Naive thymus-derived CD4-positive, alpha-beta T cell (primary cell): ENCODE measurements at regions not wholly inside any gene's neighbourhood (a gene's known extent, or its start where the extent isn't known, plus 50 kb on each side); places are given as distances from the start of the nearest gene placed in this dataset.
A peak's percentile ranks its signal among the peaks of the same experiment; 100 is the strongest.

Source experiments
- ATAC-seq: fragments of 150-1000 bp; cut with Tn5 transposase; 2 replicates; pipeline ENCODE4 v1.10.0; 2021; ENCODE audit warnings: mild to moderate bottlenecking, moderate library complexity
- CTCF ChIA-PET: fragments of 350-600 bp; sonication (Branson Sonifier 250); formaldehyde crosslinking; loops from one replicate; lab custom pipeline; 2021; ENCODE audit warnings: antibody characterized with exemption; lab: Charles Lee
- POLR2A ChIA-PET: fragments of 350-600 bp; sonication (Branson Sonifier 250); formaldehyde crosslinking; loops from one replicate; lab custom pipeline; 2021; ENCODE audit warnings: antibody characterized with exemption, inconsistent platforms; lab: Charles Lee
- DNase-seq, 9 donors: peaks; one replicate each; pipeline versions ENCODE4 v3.0.0 to v3.0.0-alpha.2; 2020 to 2022; ENCODE audit warnings: mixed read lengths in 1 of 9
- H3K27ac ChIP-seq: one replicate; pipeline ENCODE4 v1.7.0; 2013; ENCODE audit warnings: mild to moderate bottlenecking, low read depth, low read length, moderate library complexity
- H3K27me3 ChIP-seq, 2 donors: one replicate each; pipeline ENCODE4 v1.7.0; 2013; ENCODE audit warnings: low read length in 2 of 2, mild to moderate bottlenecking in 2 of 2, moderate library complexity in 2 of 2; ENCODE audit not compliant: control insufficient read depth in 2 of 2, insufficient read depth in 2 of 2
- H3K36me3 ChIP-seq, 3 experiments: 1 replicate in 2 of 3; 2 replicates in 1 of 3; pipeline ENCODE4 v1.7.0; 2013; ENCODE audit warnings: low read length in 3 of 3, mild to moderate bottlenecking in 3 of 3, moderate library complexity in 1 of 3; ENCODE audit not compliant: insufficient read depth in 3 of 3, control insufficient read depth in 2 of 3
- H3K4me1 ChIP-seq, 2 donors: one replicate each; pipeline ENCODE4 v1.7.0; 2013; ENCODE audit warnings: low read length in 2 of 2, mild to moderate bottlenecking in 2 of 2, moderate library complexity in 1 of 2; ENCODE audit not compliant: control insufficient read depth in 2 of 2, insufficient read depth in 2 of 2
- H3K4me3 ChIP-seq: 2 replicates; pipeline ENCODE4 v1.7.0; 2013; ENCODE audit warnings: mild to moderate bottlenecking, low read length
- H3K9me3 ChIP-seq, 3 experiments: 1 replicate in 2 of 3; 2 replicates in 1 of 3; pipeline ENCODE4 v1.7.0; 2013; ENCODE audit warnings: low read length in 3 of 3; ENCODE audit not compliant: control insufficient read depth in 2 of 3
- H3K27ac Mint-ChIP-seq, 9 donors: one replicate each; pipeline ENCODE4 v1.8.0; 2020 to 2022; ENCODE audit warnings: mixed read lengths in 9 of 9, mild to moderate bottlenecking in 8 of 9, moderate library complexity in 5 of 9, inconsistent platforms in 2 of 9
- H3K27me3 Mint-ChIP-seq, 5 donors: one replicate each; pipeline ENCODE4 v1.8.0; 2021 to 2022; ENCODE audit warnings: mixed read lengths in 5 of 5, mild to moderate bottlenecking in 1 of 5
- H3K36me3 Mint-ChIP-seq, 5 donors: one replicate each; pipeline ENCODE4 v1.8.0; 2020 to 2022; ENCODE audit warnings: mixed read lengths in 5 of 5, mild to moderate bottlenecking in 3 of 5, inconsistent platforms in 1 of 5
- H3K4me1 Mint-ChIP-seq, 7 donors: one replicate each; pipeline ENCODE4 v1.8.0; 2020 to 2022; ENCODE audit warnings: mixed read lengths in 7 of 7, mild to moderate bottlenecking in 3 of 7, inconsistent platforms in 1 of 7
- H3K4me3 Mint-ChIP-seq, 10 donors: one replicate each; pipeline ENCODE4 v1.8.0; 2020 to 2022; ENCODE audit warnings: mild to moderate bottlenecking in 10 of 10, mixed read lengths in 10 of 10, moderate library complexity in 6 of 10, inconsistent platforms in 2 of 10
- H3K9me3 Mint-ChIP-seq, 11 donors: one replicate each; pipeline ENCODE4 v1.8.0; 2020 to 2022; ENCODE audit warnings: mixed read lengths in 11 of 11, mild to moderate bottlenecking in 4 of 11, inconsistent platforms in 1 of 11, moderate library complexity in 1 of 11
- intact Hi-C, 2 donors: fragments of 100-400 bp; cut with micrococcal nuclease; formaldehyde crosslinking; loops; one replicate each; pipeline ENCODE4 v1.15.1; 2023

GRCh38 chr20:22374678-22375590 is 209.4 kb downstream of the FOXA2 start:
- ChIA-PET POLR2A (no interaction called here), CTCF (no interaction called here)
- H3K4me1 ChIP-seq, result no peaks in the 10 kb centered on the region
- H3K27me3 ChIP-seq, result no peaks in the 10 kb centered on the region
- H3K4me1 Mint-ChIP-seq, result peaks cover 4 to 27% (median 11%) of the 10 kb centered on the region in 7 donors
- peaks cover 0 to 4% (median 0%) of the 10 kb centered on the region in 11 donors for H3K9me3 Mint-ChIP-seq
- no peak overlapping the region for H3K27ac Mint-ChIP-seq
- no peak overlapping the region for H3K4me3 ChIP-seq
- no peak overlapping the region for H3K27ac ChIP-seq
- no peaks in the 10 kb centered on the region for H3K36me3 Mint-ChIP-seq
- no peaks in the 10 kb centered on the region for H3K36me3 ChIP-seq
- no peak overlapping the region for H3K4me3 Mint-ChIP-seq
- no peak for ATAC-seq
- H3K27me3 Mint-ChIP-seq, result peaks cover 0 to 3% (median 0%) of the 10 kb centered on the region in 5 donors
- intact Hi-C loops, result no loop called here
- H3K9me3 ChIP-seq, result no peaks in the 10 kb centered on the region
- DNase-seq, result no peak

- ChIA-PET CTCF (no interaction called here), POLR2A (no interaction called here)
- ATAC-seq, result no peak
Observed at GRCh38 chr20:22374066-22374465, 210.3 kb downstream of the FOXA2 start.

GRCh38 chr20:22373164-22373895 is 211.0 kb downstream of the FOXA2 start:
- Mint-ChIP-seq H3K4me3 (no peak overlapping the region), H3K27me3 (peaks cover 0 to 3% (median 0%) of the 10 kb centered on the region in 5 donors), H3K27ac (no peak overlapping the region), H3K36me3 (no peaks in the 10 kb centered on the region), H3K4me1 (peaks cover 5 to 33% (median 11%) of the 10 kb centered on the region in 7 donors), H3K9me3 (peaks cover 0 to 2% (median 0%) of the 10 kb centered on the region in 11 donors)
- H3K27me3 ChIP-seq, result no peaks in the 10 kb centered on the region
- no peaks in the 10 kb centered on the region for H3K4me1 ChIP-seq
- no peaks in the 10 kb centered on the region for H3K36me3 ChIP-seq
- intact Hi-C loops, result no loop called here
- CTCF ChIA-PET, result no interaction called here
- POLR2A ChIA-PET, result no interaction called here
- no peak overlapping the region for H3K27ac ChIP-seq
- H3K9me3 ChIP-seq, result no peaks in the 10 kb centered on the region
- no peak for ATAC-seq
- H3K4me3 ChIP-seq, result no peak overlapping the region
- DNase-seq, result no peak

More at GRCh38 chr20:22374066-22374465, 210.3 kb downstream of the FOXA2 start:
- Mint-ChIP-seq H3K36me3 (no peaks in the 10 kb centered on the region), H3K9me3 (peaks cover 0 to 2% (median 0%) of the 10 kb centered on the region in 11 donors), H3K27me3 (peaks cover 0 to 3% (median 0%) of the 10 kb centered on the region in 5 donors), H3K4me3 (no peak overlapping the region), H3K4me1 (peaks cover 5 to 33% (median 11%) of the 10 kb centered on the region in 7 donors), H3K27ac (no peak overlapping the region)
- Histone ChIP-seq H3K4me1 (no peaks in the 10 kb centered on the region), H3K4me3 (no peak overlapping the region), H3K36me3 (no peaks in the 10 kb centered on the region), H3K9me3 (no peaks in the 10 kb centered on the region), H3K27ac (no peak overlapping the region), H3K27me3 (no peaks in the 10 kb centered on the region)
- DNase-seq, result no peak
- intact Hi-C loops, result no loop called here

GRCh38 chr20:22371843-22372242 is 212.5 kb downstream of the FOXA2 start:
- H3K4me3 Mint-ChIP-seq, result peak overlapping the region in 7 of 10 donors; percentile 11 to 61 (median 40)
- H3K36me3 Mint-ChIP-seq, result no peaks in the 10 kb centered on the region
- no peaks in the 10 kb centered on the region for H3K27me3 ChIP-seq
- H3K4me1 ChIP-seq, result no peaks in the 10 kb centered on the region
- intact Hi-C loops, result no loop called here
- ChIA-PET POLR2A (no interaction called here), CTCF (no interaction called here)
- DNase-seq (peak in 5 of 9 donors; percentile 3 to 46 (median 20)), ATAC-seq (no peak)
- no peaks in the 10 kb centered on the region for H3K36me3 ChIP-seq
- H3K27ac Mint-ChIP-seq, result peak overlapping the region in 2 of 9 donors; percentile 6 to 59
- no peaks in the 10 kb centered on the region for H3K9me3 ChIP-seq
- H3K4me3 ChIP-seq, result no peak overlapping the region
- H3K27me3 Mint-ChIP-seq, result peaks cover 0 to 4% (median 0%) of the 10 kb centered on the region in 5 donors
- peaks cover 0 to 4% (median 0%) of the 10 kb centered on the region in 11 donors for H3K9me3 Mint-ChIP-seq
- no peak overlapping the region for H3K27ac ChIP-seq
- H3K4me1 Mint-ChIP-seq, result peaks cover 5 to 33% (median 11%) of the 10 kb centered on the region in 7 donors

GRCh38 chr20:22370137-22370536 is 214.2 kb downstream of the FOXA2 start:
- POLR2A ChIA-PET, result no interaction called here
- peaks cover 6 to 33% (median 11%) of the 10 kb centered on the region in 7 donors for H3K4me1 Mint-ChIP-seq

GRCh38 chr20:22369100-22369499 is 215.3 kb downstream of the FOXA2 start:
- intact Hi-C loops, result no loop called here
- H3K4me3 Mint-ChIP-seq, result no peak overlapping the region
- ChIA-PET CTCF (no interaction called here), POLR2A (no interaction called here)
- H3K36me3 ChIP-seq, result no peaks in the 10 kb centered on the region
- no peak overlapping the region for H3K4me3 ChIP-seq
- no peaks in the 10 kb centered on the region for H3K36me3 Mint-ChIP-seq
- DNase-seq (no peak), ATAC-seq (no peak)
- no peaks in the 10 kb centered on the region for H3K4me1 ChIP-seq
- no peak overlapping the region for H3K27ac ChIP-seq
- H3K27ac Mint-ChIP-seq, result no peak overlapping the region
- H3K27me3 Mint-ChIP-seq, result peaks cover 0 to 4% (median 0%) of the 10 kb centered on the region in 5 donors
- H3K27me3 ChIP-seq, result no peaks in the 10 kb centered on the region
- peaks cover 0 to 7% (median under 1%) of the 10 kb centered on the region in 11 donors for H3K9me3 Mint-ChIP-seq
- H3K9me3 ChIP-seq, result no peaks in the 10 kb centered on the region
- peaks cover 6 to 33% (median 11%) of the 10 kb centered on the region in 7 donors for H3K4me1 Mint-ChIP-seq

More at GRCh38 chr20:22370137-22370536, 214.2 kb downstream of the FOXA2 start:
- intact Hi-C loops, result no loop called here
- DNase-seq (no peak), ATAC-seq (no peak)
- CTCF ChIA-PET, result no interaction called here
- H3K27ac ChIP-seq, result no peak overlapping the region
- no peaks in the 10 kb centered on the region for H3K27me3 ChIP-seq
- H3K36me3 ChIP-seq, result no peaks in the 10 kb centered on the region
- no peaks in the 10 kb centered on the region for H3K9me3 ChIP-seq
- no peaks in the 10 kb centered on the region for H3K4me1 ChIP-seq
- Mint-ChIP-seq H3K4me3 (no peak overlapping the region), H3K9me3 (peaks cover 0 to 7% (median 0%) of the 10 kb centered on the region in 11 donors), H3K27me3 (peaks cover 0 to 4% (median 0%) of the 10 kb centered on the region in 5 donors), H3K36me3 (no peaks in the 10 kb centered on the region), H3K27ac (no peak overlapping the region)
- no peak overlapping the region for H3K4me3 ChIP-seq
